Mesenchymal stem cell (in vitro differentiated cells and primary cell): ENCODE measurements at regions not wholly inside any gene's neighbourhood (a gene's known extent, or its start where the extent isn't known, plus 50 kb on each side); places are given as distances from the start of the nearest gene placed in this dataset.

Source experiments
- DNase-seq: peaks from one replicate; pipeline ENCODE4 v3.0.0-alpha.2; 2013
- H2AFZ ChIP-seq: one replicate; pipeline ENCODE4 v1.6.1; 2013; ENCODE audit warnings: low read depth, mild to moderate bottlenecking, control low read depth, inconsistent platforms, low read length, moderate library complexity
- H2AK5ac ChIP-seq: 2 replicates; pipeline ENCODE4 v1.6.1; 2013; ENCODE audit warnings: low read length, moderate library complexity, mild to moderate bottlenecking, inconsistent platforms; ENCODE audit not compliant: severe bottlenecking
- H2BK120ac ChIP-seq: one replicate; pipeline ENCODE4 v1.6.1; 2013; ENCODE audit warnings: low read depth, mild to moderate bottlenecking, inconsistent platforms, low read length, moderate library complexity
- H2BK12ac ChIP-seq, 2 experiments: one replicate each; pipeline ENCODE4 v1.6.1; 2013; ENCODE audit warnings: inconsistent platforms in 2 of 2, low read length in 2 of 2, mild to moderate bottlenecking in 2 of 2, moderate library complexity in 2 of 2, control low read depth in 1 of 2
- H2BK15ac ChIP-seq: one replicate; pipeline ENCODE4 v1.6.1; 2013; ENCODE audit warnings: mild to moderate bottlenecking, low read depth, inconsistent platforms; ENCODE audit not compliant: poor library complexity, severe bottlenecking
- H2BK5ac ChIP-seq: 2 replicates; pipeline ENCODE4 v1.6.1; 2013; ENCODE audit warnings: low read depth, mild to moderate bottlenecking, low read length, control low read depth, inconsistent platforms; ENCODE audit not compliant: poor library complexity, severe bottlenecking
- H3K14ac ChIP-seq, 2 experiments: one replicate each; pipeline ENCODE4 v1.6.1; 2013; ENCODE audit warnings: inconsistent platforms in 2 of 2, low read length in 2 of 2, control low read depth in 1 of 2, mild to moderate bottlenecking in 1 of 2, moderate library complexity in 1 of 2
- H3K18ac ChIP-seq, 2 experiments: one replicate each; pipeline ENCODE4 v1.6.1; 2013; ENCODE audit warnings: inconsistent platforms in 2 of 2, low read length in 2 of 2, control low read depth in 1 of 2, low read depth in 1 of 2, mild to moderate bottlenecking in 1 of 2
- H3K23ac ChIP-seq, 2 experiments: one replicate each; pipeline ENCODE4 v1.6.1; 2013; ENCODE audit warnings: inconsistent platforms in 2 of 2, low read length in 2 of 2, mild to moderate bottlenecking in 2 of 2, moderate library complexity in 2 of 2, control low read depth in 1 of 2
- H3K27ac ChIP-seq: 2 replicates; pipeline ENCODE4 v1.5.1; 2013; ENCODE audit warnings: mild to moderate bottlenecking, moderate library complexity, low read length, control low read depth, inconsistent platforms; ENCODE audit not compliant: poor library complexity, severe bottlenecking
- H3K27me3 ChIP-seq, 2 experiments: 2 replicates each; pipeline versions ENCODE4 v1.6.1 to v1.7.0; 2013; ENCODE audit warnings: low read length in 2 of 2, mild to moderate bottlenecking in 2 of 2, moderate library complexity in 2 of 2, control low read depth in 1 of 2, inconsistent platforms in 1 of 2; ENCODE audit not compliant: control insufficient read depth in 1 of 2, insufficient read depth in 1 of 2
- H3K36me3 ChIP-seq, 2 experiments: 2 replicates each; pipeline versions ENCODE4 v1.6.1 to v1.7.0; 2013; ENCODE audit warnings: low read length in 2 of 2, control low read depth in 1 of 2, inconsistent platforms in 1 of 2, low read depth in 1 of 2, mild to moderate bottlenecking in 1 of 2; ENCODE audit not compliant: insufficient read depth in 2 of 2, control insufficient read depth in 1 of 2
- H3K4ac ChIP-seq, 2 experiments: one replicate each; pipeline ENCODE4 v1.6.1; 2013; ENCODE audit warnings: inconsistent platforms in 2 of 2, low read length in 2 of 2, mild to moderate bottlenecking in 2 of 2, moderate library complexity in 2 of 2, control low read depth in 1 of 2, low read depth in 1 of 2
- H3K4me1 ChIP-seq: 2 replicates; pipeline ENCODE4 v1.6.1; 2013; ENCODE audit warnings: low read depth, low read length, control low read depth; ENCODE audit not compliant: control insufficient read depth, insufficient read depth
- H3K4me2 ChIP-seq: 2 replicates; pipeline ENCODE4 v1.6.1; 2013; ENCODE audit warnings: low read length, mild to moderate bottlenecking, inconsistent platforms; ENCODE audit not compliant: poor library complexity, severe bottlenecking
- H3K4me3 ChIP-seq, 2 experiments: 2 replicates each; pipeline versions ENCODE4 v1.5.1 to v1.7.0; 2013; ENCODE audit warnings: low read length in 2 of 2, mild to moderate bottlenecking in 2 of 2, control low read depth in 1 of 2, low read depth in 1 of 2; ENCODE audit not compliant: insufficient read depth in 1 of 2
- H3K79me1 ChIP-seq: replicated peaks from 2 replicates; pipeline ENCODE4 v1.6.1; 2013; ENCODE audit warnings: mild to moderate bottlenecking, control low read depth, low read length, inconsistent platforms; ENCODE audit not compliant: poor library complexity, severe bottlenecking
- H3K9ac ChIP-seq: 2 replicates; pipeline ENCODE4 v1.7.0; 2013; ENCODE audit warnings: mild to moderate bottlenecking, low read length, moderate library complexity
- H3K9me3 ChIP-seq: 2 replicates; pipeline ENCODE4 v1.7.0; 2013; ENCODE audit warnings: mild to moderate bottlenecking, low read length; ENCODE audit not compliant: control insufficient read depth
- H4K8ac ChIP-seq: one replicate; pipeline ENCODE4 v1.6.1; 2013; ENCODE audit warnings: inconsistent platforms, mild to moderate bottlenecking, low read length, moderate library complexity
- H4K91ac ChIP-seq: one replicate; pipeline ENCODE4 v1.6.1; 2013; ENCODE audit warnings: mild to moderate bottlenecking, low read length, inconsistent platforms
- WGBS: methylation state at CpG from one replicate; pipeline ENCODE4 v1.1.7; 2013; ENCODE audit warnings: mixed read lengths; 5-methylcytosine and 5-hydroxymethylcytosine counted together

DNA sequence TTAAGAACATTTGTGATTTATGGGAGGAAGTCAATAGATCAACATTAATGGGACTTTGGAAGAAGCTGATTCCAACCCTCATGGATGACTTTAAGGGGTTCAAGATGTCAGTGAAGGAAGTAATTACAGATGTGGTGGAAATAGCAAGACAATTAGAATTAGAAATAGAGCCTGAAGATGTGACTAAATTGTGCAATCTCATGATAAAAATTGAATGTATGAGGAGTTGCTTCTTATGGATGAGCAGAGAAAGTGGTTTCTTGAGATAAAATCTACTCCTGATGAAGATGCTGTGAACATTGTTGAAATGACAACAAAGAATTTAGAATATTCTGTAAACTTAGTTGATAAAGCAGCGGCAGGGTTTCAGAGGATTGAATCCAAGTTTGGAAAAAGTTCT lies 70.9 kb upstream of the NEUROD6 start:
- H3K23ac ChIP-seq = no peak overlapping the region
- no peaks in the 10 kb centered on the region for H3K79me1 ChIP-seq
- peaks cover 0 to 15% of the 10 kb centered on the region in 2 experiments for H3K27me3 ChIP-seq
- 95% methylated on average over 1 of the region's 1 CpG for WGBS
- H2BK15ac ChIP-seq = no peak overlapping the region
- no peak overlapping the region for H4K8ac ChIP-seq
- no peak overlapping the region for H2BK12ac ChIP-seq
- H3K4ac ChIP-seq = no peak overlapping the region
- no peak overlapping the region for H3K27ac ChIP-seq
- no peak overlapping the region for H2AK5ac ChIP-seq
- no peaks in the 10 kb centered on the region for H3K4me1 ChIP-seq
- no peak overlapping the region for H2BK120ac ChIP-seq
- H3K4me2 ChIP-seq = no peak overlapping the region
- H2BK5ac ChIP-seq = no peak overlapping the region
- no peak overlapping the region for H3K18ac ChIP-seq
- no peaks in the 10 kb centered on the region for H3K36me3 ChIP-seq
- H3K9ac ChIP-seq = no peak overlapping the region
- no peak overlapping the region for H3K14ac ChIP-seq
- H2AFZ ChIP-seq = no peak overlapping the region
- H3K9me3 ChIP-seq = no peaks in the 10 kb centered on the region
- no peak overlapping the region for H3K4me3 ChIP-seq
- no peak for DNase-seq
- no peak overlapping the region for H4K91ac ChIP-seq

DNA sequence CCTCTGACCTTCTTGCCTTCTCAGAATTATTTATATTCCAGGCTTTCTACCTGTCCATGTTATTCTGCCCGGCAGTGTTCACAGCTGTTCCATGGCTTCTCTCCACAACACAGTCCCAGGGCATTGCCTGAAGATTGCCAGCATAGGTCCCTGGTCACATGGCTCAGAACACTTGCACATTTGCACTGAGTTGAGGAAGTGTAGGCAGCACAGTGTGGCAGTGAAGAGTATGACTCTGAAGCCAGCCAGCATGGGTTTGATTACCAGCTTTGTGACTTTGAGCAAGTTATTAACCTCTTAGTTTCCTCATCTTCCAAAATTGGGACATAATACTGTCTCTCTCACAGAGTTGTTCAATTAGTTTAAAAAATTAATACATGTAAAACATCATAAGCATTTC lies 73.2 kb upstream of the NEUROD6 start:
- Histone ChIP-seq H3K79me1 (no peaks in the 10 kb centered on the region), H3K18ac (no peak overlapping the region), H4K91ac (no peak overlapping the region), H3K14ac (no peak overlapping the region), H2BK120ac (no peak overlapping the region), H3K27me3 (peaks cover 0 to 29% of the 10 kb centered on the region in 2 experiments), H3K4me2 (no peak overlapping the region), H3K9ac (no peak overlapping the region), H3K27ac (no peak overlapping the region), H3K4ac (no peak overlapping the region), H2AK5ac (no peak overlapping the region), H2BK15ac (no peak overlapping the region), H3K4me3 (no peak overlapping the region), H2BK12ac (no peak overlapping the region), H3K36me3 (no peaks in the 10 kb centered on the region), H3K23ac (no peak overlapping the region), H2BK5ac (no peak overlapping the region), H3K4me1 (no peaks in the 10 kb centered on the region), H2AFZ (no peak overlapping the region), H4K8ac (no peak overlapping the region), H3K9me3 (no peaks in the 10 kb centered on the region)
- 80% methylated on average over 1 of the region's 1 CpG for WGBS
- no peak for DNase-seq

DNA sequence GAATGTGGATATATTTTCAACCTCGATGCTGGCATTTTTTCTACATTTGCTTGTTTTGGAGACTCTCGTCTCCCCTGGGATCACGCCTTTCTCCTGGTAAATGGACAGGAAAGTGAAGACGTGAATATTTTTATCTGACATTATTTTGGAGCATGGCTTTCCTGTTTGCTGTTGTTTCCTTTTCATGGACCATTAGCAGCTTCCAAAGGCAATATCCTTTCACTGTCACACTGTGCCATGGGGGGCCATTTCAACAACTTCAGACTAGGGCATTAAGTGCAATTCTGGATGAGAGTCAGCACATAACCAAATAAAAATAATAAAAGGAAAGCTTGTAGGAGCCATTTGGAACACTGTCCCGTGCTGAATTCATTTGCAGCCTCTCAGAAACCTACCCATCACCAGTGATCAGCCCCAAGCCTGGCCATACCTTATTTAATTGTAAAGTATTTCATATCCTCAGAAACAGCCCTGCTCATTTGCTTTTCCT lies 75.9 kb upstream of the NEUROD6 start:
- H4K91ac ChIP-seq = no peak overlapping the region
- H3K27ac ChIP-seq = no peak overlapping the region
- H2BK5ac ChIP-seq = no peak overlapping the region
- no peaks in the 10 kb centered on the region for H3K9me3 ChIP-seq
- H2AK5ac ChIP-seq = no peak overlapping the region
- WGBS = 80% methylated on average over 5 of the region's 5 CpGs
- H3K4ac ChIP-seq = no peak overlapping the region
- no peak overlapping the region for H3K4me3 ChIP-seq
- no peak overlapping the region for H4K8ac ChIP-seq
- H3K23ac ChIP-seq = no peak overlapping the region
- no peak for DNase-seq
- H3K27me3 ChIP-seq = peaks cover 4 to 39% of the 10 kb centered on the region in 2 experiments
- H3K4me1 ChIP-seq = no peaks in the 10 kb centered on the region
- H2BK120ac ChIP-seq = no peak overlapping the region
- H2AFZ ChIP-seq = no peak overlapping the region
- no peak overlapping the region for H2BK15ac ChIP-seq
- no peak overlapping the region for H3K14ac ChIP-seq
- H2BK12ac ChIP-seq = no peak overlapping the region
- no peak overlapping the region for H3K9ac ChIP-seq
- H3K18ac ChIP-seq = no peak overlapping the region
- H3K79me1 ChIP-seq = no peaks in the 10 kb centered on the region
- no peaks in the 10 kb centered on the region for H3K36me3 ChIP-seq
- H3K4me2 ChIP-seq = no peak overlapping the region

DNA sequence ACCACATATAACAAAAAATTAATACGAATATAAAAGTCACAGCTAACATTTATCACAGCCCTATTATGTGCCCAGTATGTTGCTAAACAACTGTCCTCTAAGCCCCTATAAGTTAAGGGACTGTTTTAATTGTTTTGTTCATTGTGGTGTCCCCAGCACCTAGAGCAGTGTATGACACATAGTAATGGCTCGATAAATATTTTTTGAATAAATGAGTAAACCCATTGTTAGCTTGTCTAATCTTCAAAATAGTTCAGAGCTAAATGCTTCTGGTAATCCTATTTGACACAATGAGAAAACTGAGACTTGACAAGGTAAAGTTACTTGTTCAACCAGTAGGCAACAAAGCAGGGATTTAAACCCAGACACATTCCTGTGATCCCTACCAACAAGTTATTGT lies 78.4 kb upstream of the NEUROD6 start:
- no peak overlapping the region for H3K23ac ChIP-seq
- no peak overlapping the region for H3K4me2 ChIP-seq
- no peak overlapping the region for H3K4ac ChIP-seq
- no peaks in the 10 kb centered on the region for H3K9me3 ChIP-seq
- no peak overlapping the region for H2BK5ac ChIP-seq
- H3K4me1 ChIP-seq = no peaks in the 10 kb centered on the region
- DNase-seq = no peak
- H2BK12ac ChIP-seq = no peak overlapping the region
- H3K4me3 ChIP-seq = no peak overlapping the region
- no peak overlapping the region for H2AFZ ChIP-seq
- H3K27me3 ChIP-seq = peaks cover 4 to 37% of the 10 kb centered on the region in 2 experiments
- H4K8ac ChIP-seq = no peak overlapping the region
- H3K9ac ChIP-seq = no peak overlapping the region
- no peak overlapping the region for H3K18ac ChIP-seq
- WGBS = 71% methylated on average over 2 of the region's 2 CpGs
- H3K27ac ChIP-seq = no peak overlapping the region
- H4K91ac ChIP-seq = no peak overlapping the region
- H2AK5ac ChIP-seq = no peak overlapping the region
- no peaks in the 10 kb centered on the region for H3K79me1 ChIP-seq
- H2BK120ac ChIP-seq = no peak overlapping the region
- no peak overlapping the region for H3K14ac ChIP-seq
- no peaks in the 10 kb centered on the region for H3K36me3 ChIP-seq
- no peak overlapping the region for H2BK15ac ChIP-seq
